OCI-LY7 (cell line): ENCODE measurements at regions not wholly inside any gene's neighbourhood (a gene's known extent, or its start where the extent isn't known, plus 50 kb on each side); places are given as distances from the start of the nearest gene placed in this dataset.

ENCODE experiments used
- EZH2phosphoT487 ChIP-seq: fragments of 200-600 bp; sonication (generic); IDR thresholded peaks from 2 replicates; pipeline ENCODE4 v1.6.1; 2018; ENCODE audit warnings: low read depth, borderline replicate concordance, mild to moderate bottlenecking, mixed run types, antibody characterized with exemption, low read length, moderate library complexity, mixed read lengths
- TF ChIP-seq, protein P1 (sequence below): fragments of 200-600 bp; sonication (generic); conservative IDR thresholded peaks from 2 replicates; pipeline ENCODE4 v1.5.1; 2014; ENCODE audit warnings: mild to moderate bottlenecking, antibody characterized with exemption, low read length, moderate library complexity, mixed read lengths

DNA sequence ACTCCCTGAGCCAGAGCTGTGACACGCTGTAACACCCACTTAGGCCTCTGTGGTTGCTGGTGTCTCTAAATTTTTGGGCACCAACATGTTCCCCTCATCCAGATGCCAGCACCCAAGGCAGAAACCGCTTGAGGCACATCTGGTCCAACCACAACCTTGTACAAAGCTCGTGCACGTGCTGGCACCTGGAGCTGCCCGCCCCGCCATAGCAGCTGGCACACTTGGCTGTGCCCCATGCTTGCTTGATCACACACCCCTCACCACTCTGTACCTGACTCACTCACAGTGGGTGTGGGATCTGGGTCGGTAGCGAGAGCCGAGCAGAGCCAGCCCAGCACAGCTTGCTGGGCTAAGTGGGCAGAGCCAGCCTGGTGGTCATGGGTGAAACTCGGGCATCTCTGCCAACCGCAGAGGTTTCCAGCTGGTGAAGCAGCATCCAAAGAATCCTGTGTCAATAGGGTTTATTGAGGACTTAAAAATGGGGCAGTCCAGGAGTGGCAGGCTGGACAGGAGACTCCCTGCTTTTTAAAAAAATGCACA lies 1210.4 kb downstream of the TYW1 start:
- TF ChIP-seq, protein P1, sequence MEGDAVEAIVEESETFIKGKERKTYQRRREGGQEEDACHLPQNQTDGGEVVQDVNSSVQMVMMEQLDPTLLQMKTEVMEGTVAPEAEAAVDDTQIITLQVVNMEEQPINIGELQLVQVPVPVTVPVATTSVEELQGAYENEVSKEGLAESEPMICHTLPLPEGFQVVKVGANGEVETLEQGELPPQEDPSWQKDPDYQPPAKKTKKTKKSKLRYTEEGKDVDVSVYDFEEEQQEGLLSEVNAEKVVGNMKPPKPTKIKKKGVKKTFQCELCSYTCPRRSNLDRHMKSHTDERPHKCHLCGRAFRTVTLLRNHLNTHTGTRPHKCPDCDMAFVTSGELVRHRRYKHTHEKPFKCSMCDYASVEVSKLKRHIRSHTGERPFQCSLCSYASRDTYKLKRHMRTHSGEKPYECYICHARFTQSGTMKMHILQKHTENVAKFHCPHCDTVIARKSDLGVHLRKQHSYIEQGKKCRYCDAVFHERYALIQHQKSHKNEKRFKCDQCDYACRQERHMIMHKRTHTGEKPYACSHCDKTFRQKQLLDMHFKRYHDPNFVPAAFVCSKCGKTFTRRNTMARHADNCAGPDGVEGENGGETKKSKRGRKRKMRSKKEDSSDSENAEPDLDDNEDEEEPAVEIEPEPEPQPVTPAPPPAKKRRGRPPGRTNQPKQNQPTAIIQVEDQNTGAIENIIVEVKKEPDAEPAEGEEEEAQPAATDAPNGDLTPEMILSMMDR = no peak
- no peak for TF ChIP-seq EZH2phosphoT487
